Right ventricle myocardium inferior (tissue), 1 donor: ENCODE measurements at regions not wholly inside any gene's neighbourhood (a gene's known extent, or its start where the extent isn't known, plus 50 kb on each side); places are given as distances from the start of the nearest gene placed in this dataset.
"Not testable (repeated sequence)": the region's sequence is repeated elsewhere in the genome, so short reads cannot be mapped to it uniquely, and the experiment has no call there.

ENCODE experiments used
- ATAC-seq: fragments of 200-7000 bp; cut with Tn5 transposase; one replicate; pipeline ENCODE4 v1.9.1; 2020; ENCODE audit warnings: mild to moderate bottlenecking, moderate library complexity
- DNase-seq: peaks from one replicate; pipeline ENCODE4 v3.0.0; 2021; ENCODE audit errors: missing footprints
- intact Hi-C: fragments of 100-400 bp; cut with DNase I; formaldehyde crosslinking; loops from one replicate; pipeline ENCODE4 v1.11.0; 2022
- donor health status: DM: no; HTN: yes; CAD: no; lungs with severe emphysema.

- DNase-seq (no peak), ATAC-seq (no peak)
- intact Hi-C loops = no loop called here
Measured at GRCh38 chr4:1589098-1589497, 95.0 kb downstream of the FAM53A start.

GRCh38 chr4:1588306-1588705, 95.8 kb downstream of the FAM53A start:
- ATAC-seq = no peak
- intact Hi-C loops = no loop called here
- peak; percentile 27 for DNase-seq

GRCh38 chr4:1584498-1584897, 99.6 kb downstream of the FAM53A start:
- no peak for ATAC-seq
- DNase-seq = peak; percentile 65
- intact Hi-C loops = no loop called here

GRCh38 chr4:1583859-1584258, 100.3 kb downstream of the FAM53A start:
- intact Hi-C loops = no loop called here
- DNase-seq (no peak), ATAC-seq (no peak)

- ATAC-seq = no peak
- DNase-seq = peak; percentile 33
- intact Hi-C loops = no loop called here
Measured at GRCh38 chr4:1583051-1583785, 100.9 kb downstream of the FAM53A start.

- intact Hi-C loops = no loop called here
- no peak for ATAC-seq
- DNase-seq = peak; percentile 78
Measured at GRCh38 chr4:1582227-1582626, 101.9 kb downstream of the FAM53A start.

GRCh38 chr4:1581164-1581894, 102.8 kb downstream of the FAM53A start:
- peak; percentile 96 for DNase-seq
- peak; percentile 83 for ATAC-seq
- intact Hi-C loops = not testable (repeated sequence)

GRCh38 chr4:1580692-1581012, 103.5 kb downstream of the FAM53A start:
- intact Hi-C loops, ATAC-seq, DNase-seq: not testable (repeated sequence)

GRCh38 chr4:1579901-1580691, 104.0 kb downstream of the FAM53A start:
- DNase-seq = peak; percentile 96
- ATAC-seq = peak; percentile 91
- intact Hi-C loops = no loop called here

GRCh38 chr4:1579001-1579900, 104.9 kb downstream of the FAM53A start:
- intact Hi-C loops = no loop called here
- DNase-seq (peak; percentile 94), ATAC-seq (peak; percentile 74)

- peak; percentile 43 for DNase-seq
- intact Hi-C loops = no loop called here
- ATAC-seq = no peak
Measured at GRCh38 chr4:1578251-1578773, 105.8 kb downstream of the FAM53A start.

GRCh38 chr4:1577822-1578217, 106.3 kb downstream of the FAM53A start:
- DNase-seq (peak; percentile 64), ATAC-seq (no peak)
- intact Hi-C loops = no loop called here

- ATAC-seq (no peak), DNase-seq (peak; percentile 70)
- intact Hi-C loops = no loop called here
Measured at GRCh38 chr4:1576961-1577821, 106.9 kb downstream of the FAM53A start.

- DNase-seq = peak; percentile 25
Measured at GRCh38 chr4:1576304-1576960, 107.7 kb downstream of the FAM53A start.

GRCh38 chr4:1575418-1576303, 108.5 kb downstream of the FAM53A start:
- intact Hi-C loops = no loop called here
- ATAC-seq = no peak
- DNase-seq = peak; percentile 52

More at GRCh38 chr4:1576304-1576960, 107.7 kb downstream of the FAM53A start:
- intact Hi-C loops = no loop called here
- ATAC-seq = no peak
